GM19025 (cell line): ENCODE measurements at regions not wholly inside any gene's neighbourhood (a gene's known extent, or its start where the extent isn't known, plus 50 kb on each side); places are given as distances from the start of the nearest gene placed in this dataset.

Experiments
- ATAC-seq: cut with Tn5 transposase; IDR thresholded peaks from one replicate; pipeline ENCODE4 v1.9.1; 2021; ENCODE audit warnings: mild to moderate bottlenecking, low read depth, moderate library complexity; ENCODE audit not compliant: unreplicated experiment

DNA sequence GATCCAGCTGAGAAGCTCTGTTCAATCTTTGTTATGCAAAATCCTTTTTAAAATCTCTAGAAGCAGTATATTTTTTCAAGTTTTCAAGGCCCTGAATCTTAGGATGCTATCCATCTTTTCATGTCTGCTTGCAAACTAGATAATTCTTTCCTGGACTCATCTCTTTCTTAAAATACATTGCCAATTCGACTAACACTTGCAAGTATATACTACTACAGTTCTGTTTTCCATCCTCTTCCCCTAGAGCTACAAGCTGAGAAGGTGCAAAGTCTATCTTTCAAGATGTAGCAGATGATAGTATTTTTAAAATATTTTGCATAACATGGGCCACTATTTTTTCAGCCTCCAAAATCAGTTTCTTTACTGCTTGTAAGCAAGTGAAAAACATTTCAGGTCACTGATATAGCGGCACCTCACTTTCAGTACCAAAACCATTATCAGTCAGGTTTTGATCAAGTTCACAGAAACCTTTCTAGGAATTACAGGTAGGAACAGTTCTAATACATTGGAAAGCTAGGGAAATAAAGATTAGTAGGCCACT lies 196.4 kb upstream of the CDH20 start:
- no peak for ATAC-seq

DNA sequence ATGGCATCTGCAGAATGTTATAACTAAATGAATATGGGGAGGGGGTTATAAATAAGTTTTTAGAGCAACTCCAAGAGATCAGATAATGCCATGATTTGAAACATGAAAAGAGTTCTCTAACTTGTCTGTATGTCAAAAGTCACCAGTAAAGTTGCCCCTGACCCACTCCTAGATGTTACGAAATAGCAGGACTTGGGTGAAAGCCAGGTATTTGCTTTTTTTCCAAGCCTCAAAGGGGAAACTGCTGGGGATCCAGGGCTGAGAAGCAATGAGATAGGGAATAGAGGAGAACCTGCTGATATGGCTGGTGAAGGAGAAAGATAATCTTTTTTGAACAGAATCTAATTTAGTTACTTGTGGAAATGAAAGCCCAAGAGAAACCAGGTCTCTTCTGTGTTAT lies 191.5 kb upstream of the CDH20 start:
- ATAC-seq, result no peak

DNA sequence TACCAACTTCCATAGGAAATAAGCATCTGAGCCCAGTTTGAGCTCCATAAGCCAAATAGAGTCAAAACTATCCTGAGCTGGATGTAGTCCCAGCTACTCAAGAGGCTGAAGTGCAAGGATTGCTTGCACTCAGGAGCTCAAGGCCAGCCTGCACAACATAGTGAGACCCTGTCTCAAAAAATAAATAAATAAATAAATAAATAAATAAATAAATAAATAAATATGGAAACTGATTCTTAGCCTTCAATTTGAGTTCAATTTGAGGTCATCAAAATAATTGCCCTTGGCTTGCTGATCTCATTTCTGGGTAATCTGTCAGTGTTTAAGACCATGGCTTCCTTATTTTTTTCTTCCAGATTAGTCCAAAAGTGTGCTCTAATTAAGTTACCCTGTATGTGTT lies 184.9 kb upstream of the CDH20 start:
- ATAC-seq, result no peak

DNA sequence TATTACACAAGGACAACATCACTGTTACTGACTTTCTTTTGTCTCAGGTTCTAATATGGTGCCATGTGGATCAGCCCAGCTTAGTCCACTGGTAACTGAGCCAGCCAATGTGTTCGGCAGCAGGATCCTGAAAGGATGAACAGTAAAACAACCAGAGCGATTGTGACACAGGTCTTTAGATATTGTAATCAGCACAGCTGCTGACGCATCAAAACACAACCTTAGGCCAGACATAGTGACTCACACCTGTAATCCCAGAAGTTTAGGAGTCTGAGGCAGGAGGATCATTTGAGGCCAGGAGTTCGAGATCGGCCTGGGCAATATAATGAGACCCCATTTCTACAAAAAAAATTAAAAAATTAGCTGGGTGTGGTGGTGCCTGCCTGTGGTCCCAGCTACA lies 183.4 kb upstream of the CDH20 start:
- no peak for ATAC-seq

DNA sequence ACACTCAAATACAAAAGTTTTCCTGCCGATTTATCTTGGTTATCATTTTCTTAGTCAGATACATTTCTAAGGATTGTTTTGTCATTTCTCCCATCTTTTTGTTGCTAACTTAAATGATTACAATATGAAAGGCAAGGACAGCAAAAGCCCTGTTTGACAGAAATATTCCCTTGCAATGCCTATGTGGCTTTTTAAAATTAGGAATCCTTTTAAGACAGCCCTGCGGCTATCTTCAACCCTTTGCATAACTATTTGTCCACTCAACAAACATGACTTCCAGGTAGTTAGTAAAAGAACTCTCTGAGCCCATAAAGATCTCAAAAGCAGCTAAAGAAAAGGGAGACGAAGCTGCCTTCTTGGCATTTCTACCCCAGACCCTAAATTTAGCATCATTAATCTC lies 179.7 kb upstream of the CDH20 start:
- ATAC-seq, result no peak

DNA sequence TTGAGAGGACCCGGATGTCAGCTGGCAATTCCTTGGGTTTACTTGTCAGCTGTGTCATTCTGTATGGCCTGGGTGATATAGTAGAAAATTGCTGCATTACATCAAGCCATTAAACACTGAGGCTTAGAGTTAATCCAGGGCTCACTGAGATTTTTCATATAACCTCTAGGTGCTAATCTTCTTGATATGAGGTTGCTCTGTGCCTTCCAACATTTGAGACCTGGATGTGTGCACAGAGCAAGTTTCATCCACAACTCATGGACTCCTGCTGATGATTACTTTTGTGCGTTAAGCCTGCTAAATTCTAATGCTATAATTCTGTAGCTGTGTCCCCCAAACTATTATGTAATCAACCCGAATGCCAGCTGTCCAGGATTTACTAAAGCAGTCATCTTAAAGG lies 178.4 kb upstream of the CDH20 start:
- no peak for ATAC-seq

DNA sequence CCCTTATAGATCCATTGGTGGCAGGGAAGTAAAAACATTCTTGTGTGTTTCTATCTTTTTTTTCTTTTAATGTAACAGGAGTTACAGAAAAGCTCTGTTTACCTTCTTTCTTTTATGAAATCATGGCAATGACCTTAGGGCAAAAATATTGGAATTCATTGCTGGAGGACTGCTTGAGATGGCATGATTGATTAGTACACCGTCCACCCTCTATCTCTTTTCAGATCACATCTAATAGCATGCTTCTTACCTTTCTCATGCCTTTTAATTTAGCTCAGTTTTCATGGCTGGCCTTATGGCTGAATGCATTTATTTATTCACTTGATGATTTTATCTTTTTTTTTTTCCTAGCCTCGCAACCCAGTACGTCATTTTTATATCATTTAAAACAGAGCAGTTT lies 177.6 kb upstream of the CDH20 start:
- no peak for ATAC-seq

DNA sequence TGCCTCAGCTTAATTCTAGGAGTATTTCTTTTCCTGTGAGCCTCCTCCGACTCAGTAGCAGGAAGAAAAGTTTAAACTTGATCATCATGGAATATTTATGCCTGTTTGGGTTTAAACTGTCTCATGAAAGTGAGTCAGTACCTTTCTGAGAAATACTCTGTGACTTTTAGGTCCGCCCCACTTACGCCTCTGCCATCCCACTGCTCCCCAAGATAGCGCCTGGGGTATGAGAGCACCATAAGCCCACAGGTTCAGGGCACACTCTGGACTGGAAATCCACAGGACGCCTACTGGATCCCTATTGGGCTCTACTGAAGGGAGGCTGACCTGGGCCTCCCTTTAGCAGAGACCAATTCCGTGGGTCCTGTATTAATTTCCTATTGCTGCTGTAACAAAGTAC lies 175.8 kb upstream of the CDH20 start:
- ATAC-seq, result no peak

DNA sequence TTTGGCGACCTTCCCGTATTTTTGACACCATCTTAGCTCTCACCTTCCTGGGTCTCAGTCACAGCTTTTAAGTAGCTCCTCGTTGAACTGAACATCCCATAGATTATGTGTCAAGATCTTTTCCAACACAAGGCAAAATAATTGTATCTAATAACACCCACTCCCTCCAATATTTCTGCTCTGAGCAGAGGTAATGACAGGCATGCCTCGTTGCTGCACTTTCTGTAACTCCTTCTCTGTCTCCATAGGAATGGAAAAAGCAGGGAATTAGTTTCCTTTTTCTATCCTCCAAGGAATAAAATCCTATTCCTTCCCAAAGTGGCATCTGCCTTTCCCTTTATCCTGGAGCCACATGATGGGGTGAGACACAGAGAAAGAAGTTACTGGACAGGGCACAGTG lies 174.0 kb upstream of the CDH20 start:
- ATAC-seq, result no peak

DNA sequence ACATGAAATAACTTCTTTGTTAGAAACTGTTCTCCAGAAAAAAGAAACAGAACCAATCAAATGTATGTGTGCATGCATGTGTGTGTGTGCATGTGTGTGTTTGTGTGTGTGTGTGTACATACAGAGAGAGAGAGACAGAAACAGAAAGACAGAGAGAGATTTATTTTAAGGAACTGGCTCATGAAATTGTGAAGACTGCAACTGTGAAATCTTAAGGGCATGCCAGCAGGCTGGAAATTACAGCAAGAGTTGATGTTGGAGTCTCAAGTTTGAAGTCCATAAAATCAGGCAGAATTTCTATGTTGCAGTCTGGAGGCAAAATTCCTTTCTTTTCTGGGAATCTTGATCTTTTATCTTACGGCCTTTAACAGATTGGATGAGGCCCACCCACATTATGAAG lies 168.9 kb upstream of the CDH20 start:
- ATAC-seq, result no peak

DNA sequence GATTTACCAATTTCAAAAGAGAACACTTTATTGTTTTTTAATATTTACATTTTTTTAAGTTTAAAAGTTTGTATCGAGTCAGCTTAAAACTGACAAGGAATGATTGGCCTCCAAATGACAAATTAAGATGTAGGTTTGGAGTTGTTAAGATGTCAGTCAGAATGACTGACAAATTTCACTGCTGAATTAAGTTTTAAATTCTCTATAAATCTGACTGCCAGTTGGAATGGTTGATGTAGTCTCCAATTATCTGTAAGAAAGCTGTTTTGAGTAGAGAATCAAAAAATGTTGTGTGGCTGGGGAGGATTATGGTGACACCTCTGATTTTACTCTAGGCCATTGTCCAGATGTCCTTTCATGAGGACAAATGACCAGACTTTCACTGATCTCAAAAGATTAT lies 165.3 kb upstream of the CDH20 start:
- ATAC-seq, result no peak

DNA sequence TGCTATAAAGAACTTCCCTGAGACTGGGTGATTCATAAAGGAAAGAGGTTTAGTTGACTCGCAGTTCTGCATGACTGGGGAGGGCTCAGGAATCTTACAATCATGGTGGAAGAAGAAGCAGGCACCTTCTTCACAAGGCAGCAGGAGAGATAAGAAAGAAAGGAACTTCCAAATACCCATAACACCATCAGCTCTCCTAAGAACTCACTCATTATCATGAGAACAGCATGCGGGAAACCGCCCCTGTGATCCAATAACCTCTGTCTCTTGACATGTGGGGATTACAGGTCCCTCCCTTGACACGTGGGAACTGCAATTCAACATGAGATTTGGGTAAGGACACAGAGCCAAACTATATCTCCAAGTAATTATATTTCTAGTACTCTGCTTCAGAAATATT lies 163.8 kb upstream of the CDH20 start:
- ATAC-seq, result no peak

DNA sequence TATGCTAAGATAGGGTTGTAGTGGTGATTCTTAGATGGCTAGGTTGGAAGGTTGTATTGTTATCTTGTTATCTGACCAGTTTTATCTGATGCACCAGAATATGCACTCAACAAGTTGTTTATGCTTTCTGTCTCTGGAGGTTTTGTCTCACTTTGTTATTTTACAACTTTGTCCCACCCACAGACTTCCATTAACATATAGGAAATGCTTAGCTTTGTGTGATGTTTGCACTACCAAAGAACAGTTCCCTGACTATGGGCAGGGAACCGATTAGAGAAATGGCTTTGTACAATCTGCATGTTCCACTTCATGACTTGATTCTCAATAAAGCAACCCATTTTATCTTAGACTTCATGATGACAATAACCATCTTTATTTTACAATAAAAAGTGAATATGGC lies 160.6 kb upstream of the CDH20 start:
- ATAC-seq, result no peak

DNA sequence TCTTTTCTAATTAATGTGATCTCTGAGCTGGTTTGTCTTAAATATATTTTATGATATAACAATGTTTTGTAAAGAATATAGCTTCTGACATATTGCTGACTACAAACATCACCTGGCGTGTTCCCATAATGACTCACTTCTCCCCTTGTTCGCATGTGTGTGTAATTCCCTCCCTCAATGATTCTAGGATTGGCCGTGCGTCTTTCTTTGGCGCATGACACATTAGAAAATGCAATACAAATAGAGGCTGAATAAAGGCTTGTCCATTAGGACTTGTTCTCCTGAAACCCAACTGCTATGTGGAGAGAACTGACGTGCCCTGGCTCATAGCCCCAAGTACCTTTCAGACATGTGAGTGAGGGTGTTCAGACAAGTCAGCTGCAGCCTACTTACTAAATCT lies 159.7 kb upstream of the CDH20 start:
- no peak for ATAC-seq

DNA sequence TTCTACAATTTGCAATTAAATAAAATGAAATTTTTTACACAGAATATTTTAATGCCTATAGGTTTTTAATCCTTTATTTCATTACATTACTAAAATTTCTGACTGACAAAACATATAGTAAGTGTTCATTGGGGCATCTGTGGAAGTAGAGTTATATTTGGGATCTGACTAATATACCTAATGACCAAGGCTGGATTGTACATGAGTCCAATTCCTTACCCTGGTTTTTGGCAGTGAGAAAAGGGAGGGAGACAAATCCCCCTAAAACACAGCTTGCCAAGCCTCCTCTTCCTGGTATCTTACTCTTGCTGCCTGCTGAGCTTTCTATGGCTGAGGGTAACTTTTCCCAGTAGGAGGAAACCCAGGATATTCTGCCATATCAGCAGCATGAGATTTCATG lies 149.4 kb upstream of the CDH20 start:
- ATAC-seq, result no peak

DNA sequence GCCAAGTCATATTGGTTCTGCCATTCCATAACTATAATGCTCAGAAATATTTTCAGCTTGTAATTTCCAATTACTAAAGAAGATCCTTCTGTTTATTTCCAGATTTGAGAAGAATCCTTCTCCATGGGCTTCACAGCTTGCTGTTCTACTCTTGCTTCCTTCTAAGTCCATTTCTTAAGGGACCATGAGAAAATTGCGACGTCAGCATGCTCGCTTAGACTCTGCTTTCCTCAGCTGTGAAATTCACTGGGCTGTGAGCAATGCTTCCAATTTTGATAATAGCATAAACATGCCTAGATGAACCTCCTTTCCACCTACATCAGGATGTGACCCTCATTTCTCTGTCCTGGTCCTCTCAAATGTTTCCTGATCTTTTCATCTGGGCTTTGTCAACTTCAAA lies 145.3 kb upstream of the CDH20 start:
- no peak for ATAC-seq

DNA sequence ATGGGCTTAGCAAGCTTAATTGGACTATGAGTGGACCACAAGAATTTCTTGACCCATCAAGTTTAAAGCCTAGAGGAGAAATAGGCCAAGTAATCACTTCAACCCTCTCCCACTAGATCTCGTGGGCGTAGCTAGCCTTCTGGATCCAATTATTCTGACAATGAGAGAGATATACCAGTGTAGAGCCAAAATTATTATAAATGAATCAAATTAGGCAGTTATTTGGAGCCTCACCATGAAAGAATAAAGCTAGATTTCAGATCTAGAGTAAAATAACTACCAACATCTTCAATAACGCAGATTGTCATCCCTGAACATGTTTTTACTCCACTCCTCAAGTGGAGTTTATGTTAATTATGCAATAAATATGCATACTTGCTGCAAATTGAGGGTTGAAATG lies 143.9 kb upstream of the CDH20 start:
- ATAC-seq, result no peak

DNA sequence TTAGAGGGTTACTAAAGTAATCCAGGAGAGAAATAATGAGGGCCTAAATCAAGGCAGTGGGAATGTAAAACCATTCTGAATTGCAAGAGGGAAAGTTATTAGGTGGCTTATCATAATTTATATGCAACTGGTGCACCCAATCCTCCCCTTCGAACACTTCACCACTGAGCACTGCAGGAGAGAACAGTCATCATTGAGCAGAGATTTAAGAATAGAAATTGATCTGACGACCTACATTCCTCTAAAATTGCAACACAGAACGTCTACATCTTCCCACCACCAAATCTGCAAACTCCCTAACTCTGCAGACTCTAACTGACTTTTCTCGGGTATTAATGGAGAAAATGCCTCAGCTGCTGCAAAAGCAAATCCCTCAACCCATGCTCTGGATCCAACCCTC lies 138.5 kb upstream of the CDH20 start:
- no peak for ATAC-seq

DNA sequence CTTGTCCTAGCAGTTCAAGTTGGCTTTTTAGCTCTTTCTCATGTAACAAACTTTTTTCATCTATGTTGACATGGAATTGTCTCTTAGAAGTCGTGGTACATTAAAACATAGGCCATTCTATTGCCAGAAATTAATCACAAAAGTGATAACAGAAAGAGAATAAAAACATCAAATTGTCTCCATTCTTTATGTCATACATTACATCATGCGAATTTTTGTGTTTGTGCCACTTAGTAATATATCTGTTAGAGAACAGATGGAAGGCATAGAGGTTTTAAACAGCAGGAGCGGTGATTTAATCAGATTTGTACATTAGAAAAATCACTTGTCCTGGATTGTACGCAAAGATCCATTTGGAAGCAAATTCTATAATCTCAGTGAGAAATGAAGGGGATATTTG lies 136.5 kb upstream of the CDH20 start:
- ATAC-seq, result no peak

DNA sequence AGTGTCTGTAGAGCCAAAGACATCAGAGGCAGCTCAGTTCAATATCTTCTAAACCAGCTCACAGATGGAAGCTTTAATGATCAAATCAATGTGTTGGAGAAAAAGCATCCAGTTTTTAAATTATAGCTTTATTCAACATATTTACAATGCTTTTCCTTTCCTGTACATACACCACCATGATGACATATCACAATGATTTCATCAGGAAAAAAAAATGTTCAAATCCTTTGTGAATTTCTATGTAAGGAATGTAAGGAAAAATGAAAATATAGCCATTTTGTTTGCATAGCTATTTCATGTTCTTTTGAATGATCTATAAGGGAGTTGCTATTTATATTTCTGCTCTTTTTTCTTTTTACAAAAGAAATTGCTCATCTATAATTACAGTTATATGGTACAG lies 134.7 kb upstream of the CDH20 start:
- ATAC-seq, result no peak

DNA sequence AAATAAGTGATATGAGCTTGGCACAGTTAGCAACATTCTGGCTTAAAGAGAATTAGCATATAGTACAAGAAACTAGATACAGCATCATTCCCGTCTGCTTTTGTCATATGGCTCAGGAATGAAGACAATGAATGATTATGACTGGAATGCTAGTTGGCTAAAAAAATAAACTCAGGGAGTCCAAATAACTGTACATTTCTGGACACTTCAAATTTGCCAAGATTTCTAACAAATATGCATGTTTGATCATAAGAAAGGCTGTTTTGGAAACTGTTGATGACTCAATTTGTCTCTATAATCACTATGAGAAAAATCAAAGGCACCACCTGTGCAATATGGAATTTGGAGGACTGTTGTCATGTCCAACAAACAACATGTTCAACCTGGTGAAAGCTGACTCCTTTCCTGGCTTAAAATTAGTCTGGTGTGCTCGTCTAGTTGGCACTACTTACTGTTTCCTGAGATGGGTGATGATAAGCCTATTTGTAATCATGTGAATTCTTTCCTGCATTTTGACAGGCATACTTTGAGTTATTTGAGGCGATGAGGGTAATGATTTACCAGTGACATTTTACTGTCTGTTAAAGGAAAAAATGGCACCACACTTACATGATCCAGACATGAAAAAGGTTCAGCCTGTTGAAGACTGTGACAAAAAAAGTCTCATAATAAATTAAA lies 133.9 kb upstream of the CDH20 start:
- no peak for ATAC-seq

DNA sequence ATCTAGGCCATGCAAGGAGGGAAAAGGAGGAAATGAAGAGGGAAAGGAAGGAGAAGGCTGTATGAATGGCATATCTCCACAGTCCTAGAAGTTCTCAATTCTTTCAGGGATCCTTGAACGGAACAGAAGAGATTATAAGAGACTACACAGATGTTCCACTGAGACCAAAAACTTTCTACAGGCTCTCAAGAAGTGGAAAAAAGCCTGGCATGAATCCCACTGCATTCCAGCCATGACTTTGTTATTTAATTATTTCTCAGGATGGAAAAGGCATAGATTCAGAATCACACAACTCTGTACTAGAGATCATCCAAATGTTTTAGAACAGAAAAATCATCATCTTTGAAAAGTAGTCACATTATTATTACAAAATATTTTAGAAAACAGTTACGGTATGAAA lies 131.7 kb upstream of the CDH20 start:
- no peak for ATAC-seq

DNA sequence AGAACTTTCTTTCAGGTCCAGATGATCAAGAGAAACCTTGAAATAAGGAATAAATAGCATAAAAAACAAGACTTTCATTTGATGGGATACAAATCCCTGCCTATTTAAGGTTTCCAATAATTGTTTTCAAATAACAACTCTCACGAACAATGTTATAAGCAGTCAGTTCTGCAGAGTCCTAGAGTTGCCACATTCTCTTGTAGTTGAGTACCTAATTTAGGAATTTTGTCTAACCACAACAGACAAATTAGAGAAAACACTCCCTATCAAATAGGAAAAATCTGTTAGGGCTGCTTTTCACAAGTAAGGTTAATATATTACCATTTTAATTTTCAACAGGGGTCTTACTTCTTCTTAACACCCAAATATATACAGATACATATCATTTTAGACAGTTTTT lies 130.1 kb upstream of the CDH20 start:
- no peak for ATAC-seq
